ENCODE measurements at regions not wholly inside any gene's neighbourhood (a gene's known extent, or its start where the extent isn't known, plus 50 kb on each side); places are given as distances from the start of the nearest gene placed in this dataset.

GRCh38 chr1:70874063-70874462, 173.6 kb downstream of the PTGER3 start:
- CTCF ChIA-PET, result no interaction called here
- no TSS peak for BruUV-seq (replicated peaks)
- Histone ChIP-seq H3K36me3 (ENCODE audit: control insufficient read depth in 2 of 2, insufficient read depth in 2 of 2, low read length in 1 of 2) (no peaks in the 10 kb centered on the region), H3K9ac (ENCODE audit: control insufficient read depth, insufficient read depth, low read length) (no peak overlapping the region), H3K27me3 (replicated peaks in 1 of 2; ENCODE audit: control insufficient read depth in 2 of 2, insufficient read depth in 2 of 2, low read length in 1 of 2) (no peaks in the 10 kb centered on the region; a peak in 1 of 4 replicates), H2AFZ (ENCODE audit: control insufficient read depth, low read depth, low read length) (no peak overlapping the region), H3K79me2 (ENCODE audit: control insufficient read depth, insufficient read depth, low read length) (no peaks in the 10 kb centered on the region), H4K20me1 (ENCODE audit: control insufficient read depth, insufficient read depth) (no peaks in the 10 kb centered on the region), H3K4me2 (ENCODE audit: control insufficient read depth, insufficient read depth) (no peak overlapping the region), H3K4me3 (no peak overlapping the region), H3K27ac (ENCODE audit: control insufficient read depth, insufficient read depth) (no peak overlapping the region), H3K4me1 (ENCODE audit: control insufficient read depth, insufficient read depth, low read length) (no peaks in the 10 kb centered on the region), H3K9me3 (replicated peaks; ENCODE audit: control insufficient read depth, insufficient read depth, low read length) (no peaks in the 10 kb centered on the region)
- intact Hi-C loops (cut with micrococcal nuclease; ENCODE audit: unreplicated experiment) (no loop called here), in situ Hi-C loops (cut with MboI) (no loop called here)
- SMC1A ChIA-PET (ENCODE audit: uncharacterized antibody, unreplicated experiment), result no interaction called here
- FAIRE-seq (no peak), DNase-seq (ENCODE audit: low read depth, low spot score) (no peak), ATAC-seq (no peak)
- WGBS (ENCODE audit: insufficient coverage, insufficient replicate concordance, low lambda C conversion rate, missing lambda C conversion rate), result 17% methylated on average over 2 of the region's 2 CpGs
- POLR2A ChIA-PET, result no interaction called here
- TF ChIP-seq CEBPZ (IDR thresholded peaks at IDR 0.05; ENCODE audit: low read depth, low read length) (no peak), PAX5 (IDR thresholded peaks at IDR 0.05; ENCODE audit: borderline replicate concordance, low read depth, low read length) (no peak)
- RAD21 ChIA-PET (ENCODE audit: unreplicated experiment), result no interaction called here

GRCh38 chr1:70874818-70875217, 172.8 kb downstream of the PTGER3 start:
- POLR2A ChIA-PET, result no interaction called here
- BruUV-seq (replicated peaks), result no TSS peak
- FAIRE-seq (no peak), DNase-seq (ENCODE audit: low read depth, low spot score) (no peak), ATAC-seq (no peak)
- Histone ChIP-seq H3K27ac (ENCODE audit: control insufficient read depth, insufficient read depth) (no peak overlapping the region), H3K79me2 (ENCODE audit: control insufficient read depth, insufficient read depth, low read length) (no peaks in the 10 kb centered on the region), H4K20me1 (ENCODE audit: control insufficient read depth, insufficient read depth) (no peaks in the 10 kb centered on the region), H3K4me2 (ENCODE audit: control insufficient read depth, insufficient read depth) (no peak overlapping the region), H3K4me3 (no peak overlapping the region), H3K9ac (ENCODE audit: control insufficient read depth, insufficient read depth, low read length) (no peak overlapping the region), H3K27me3 (replicated peaks in 1 of 2; ENCODE audit: control insufficient read depth in 2 of 2, insufficient read depth in 2 of 2, low read length in 1 of 2) (no peaks in the 10 kb centered on the region), H3K4me1 (ENCODE audit: control insufficient read depth, insufficient read depth, low read length) (no peaks in the 10 kb centered on the region), H3K9me3 (replicated peaks; ENCODE audit: control insufficient read depth, insufficient read depth, low read length) (no peaks in the 10 kb centered on the region), H3K36me3 (ENCODE audit: control insufficient read depth in 2 of 2, insufficient read depth in 2 of 2, low read length in 1 of 2) (no peaks in the 10 kb centered on the region), H2AFZ (ENCODE audit: control insufficient read depth, low read depth, low read length) (no peak overlapping the region)
- CTCF ChIA-PET, result no interaction called here
- 25% methylated on average over 1 of the region's 1 CpG for WGBS (ENCODE audit: insufficient coverage, insufficient replicate concordance, low lambda C conversion rate, missing lambda C conversion rate)
- TF ChIP-seq RELA (IDR thresholded peaks at IDR 0.05; ENCODE audit: borderline replicate concordance, partially characterized antibody) (no peak), PRDM15 (CRISPR knock-in tag; IDR thresholded peaks at IDR 0.05) (no peak), NR2C1 (IDR thresholded peaks at IDR 0.05) (no peak), ZSCAN29 (IDR thresholded peaks at IDR 0.05) (no peak), SKIL (IDR thresholded peaks at IDR 0.05; ENCODE audit: low read depth, poor library complexity, severe bottlenecking) (no peak)
- SMC1A ChIA-PET (ENCODE audit: uncharacterized antibody, unreplicated experiment), result no interaction called here
- intact Hi-C loops (cut with micrococcal nuclease; ENCODE audit: unreplicated experiment), result no loop called here
- in situ Hi-C loops (cut with MboI), result no loop called here
- RAD21 ChIA-PET (ENCODE audit: unreplicated experiment), result no interaction called here

Data from GM12878 (cell line).